Heart right ventricle (tissue), 16 donors: ENCODE measurements at regions not wholly inside any gene's neighbourhood (a gene's known extent, or its start where the extent isn't known, plus 50 kb on each side); places are given as distances from the start of the nearest gene placed in this dataset.

Source experiments
- ATAC-seq, 8 donors: fragments of 200-7000 bp; cut with Tn5 transposase; one replicate each; pipeline ENCODE4 v1.9.1; 2020; ENCODE audit warnings: mild to moderate bottlenecking in 8 of 8, moderate library complexity in 8 of 8, moderate number of reproducible peaks in 1 of 8
- DNase-seq, 2 donors: peaks; one replicate each; pipeline ENCODE4 v3.0.0-alpha.2; 2020
- H3K27ac ChIP-seq, 10 donors: fragments of 200-600 bp; sonication (generic) in 2 of 10; one replicate each; pipeline versions ENCODE4 v1.5.0 to v1.8.0; 2020 to 2022; ENCODE audit warnings: mild to moderate bottlenecking in 3 of 10
- H3K27me3 ChIP-seq, 7 donors: fragments of 200-600 bp; one replicate each; pipeline ENCODE4 v1.8.0; 2021 to 2022; ENCODE audit warnings: mild to moderate bottlenecking in 2 of 7
- H3K36me3 ChIP-seq, 9 donors: fragments of 200-600 bp; sonication (generic) in 1 of 9; one replicate each; pipeline versions ENCODE4 v1.5.0 to v1.8.0; 2020 to 2022; ENCODE audit warnings: mild to moderate bottlenecking in 2 of 9
- H3K4me1 ChIP-seq, 9 donors: fragments of 200-600 bp; sonication (generic) in 1 of 9; one replicate each; pipeline versions ENCODE4 v1.5.0 to v1.8.0; 2020 to 2022; ENCODE audit warnings: mild to moderate bottlenecking in 4 of 9
- H3K4me3 ChIP-seq, 10 donors: fragments of 200-600 bp; sonication (generic) in 2 of 10; one replicate each; pipeline versions ENCODE4 v1.5.0 to v1.8.0; 2020 to 2022; ENCODE audit warnings: mild to moderate bottlenecking in 7 of 10, moderate library complexity in 2 of 10
- H3K9me3 ChIP-seq, 11 donors: fragments of 200-600 bp in 10 of 11; sonication (generic) in 2 of 11; one replicate each; pipeline versions ENCODE4 v1.5.0 to v1.8.0; 2013 to 2022; ENCODE audit warnings: mild to moderate bottlenecking in 2 of 11, control low read depth in 1 of 11, moderate library complexity in 1 of 11
- CTCF ChIP-seq, 9 donors: fragments of 200-600 bp; sonication (generic) in 2 of 9; IDR thresholded peaks; one replicate each; pipeline versions ENCODE4 v1.5.0 to v1.8.0; 2021 to 2022; ENCODE audit warnings: antibody characterized with exemption in 9 of 9, mild to moderate bottlenecking in 5 of 9, moderate library complexity in 1 of 9
- WGBS, 2 donors: extraction: QIAGEN DNeasy Blood & Tissue Kit; methylation state at CpG; one replicate each; pipeline ENCODE4 v1.1.7; 2013; ENCODE audit warnings: inconsistent platforms in 1 of 2; 5-methylcytosine and 5-hydroxymethylcytosine counted together
- intact Hi-C, 10 donors: fragments of 100-400 bp; cut with DNase I; formaldehyde crosslinking; loops; one replicate each; pipeline versions ENCODE4 v1.11.1 to v1.14.2; 2022
- donor health status: Arrhythmogenic right ventricular cardiomyopathy.
- donor health status: ischemic (EF 13 %, LVEDD 7.1; RV severe dilation, severe dysfunction).
- donor health status: healthy with polysubstance abuse.
- donor health status: DM: no; HTN: yes; CAD: no.
- donor health status: DM: no; HTN: no; CAD: no.
- donor health status: ischemic (EF 25% LVEDD 6.9; RV normal size, moderate dysfunction).
- donor health status: ischemic (EF 25% LVEDD 5.7; RV mildly dilated, moderate dysfunction).
- donor health status: healthy.
- donor health status: DM: yes; HTN: yes; CAD: no.
- donor health status: Ischemic cardiomyopathy.
- donor health status: ischemic (EF 35%, LVEDD 5.7; RV mildly dilated, moderate dysfunction).
- donor health status: nonischemic (EF 11% LVEDD 7.7; RV severe dilation, severe dysfunction).
- donor health status: DM: yes; HTN: yes; CAD: no.
- donor health status: PGD.
- donor health status: ischemic (EF 29% LVEDD 5.4; RV normal size, mild dysfunction).
- donor health status: nonischemic (EF 23%, LVEDD 6.1; RV moderate dilation, normal function).

- TF ChIP-seq CTCF (IDR thresholded peaks at IDR 0.05), result no peak
These were observed 176.0 kb downstream of the ZNF365 start for GRCh38 chr10:62550173-62550572.

GRCh38 chr10:62554632-62555199, 180.5 kb downstream of the ZNF365 start:
- ATAC-seq, result peak in 2 of 8 donors; percentile 29 to 70
- peak in 7 of 9 donors; percentile 40 to 61 (median 47) for TF ChIP-seq CTCF (IDR thresholded peaks at IDR 0.05)
- no peak for DNase-seq
- no peaks in the 10 kb centered on the region for H3K36me3 ChIP-seq
- peaks cover 0 to 2% (median 0%) of the 10 kb centered on the region in 11 donors for H3K9me3 ChIP-seq
- H3K4me3 ChIP-seq, result no peak overlapping the region
- H3K27me3 ChIP-seq, result peaks cover 0 to 21% (median 0%) of the 10 kb centered on the region in 7 donors
- H3K4me1 ChIP-seq, result no peaks in the 10 kb centered on the region
- intact Hi-C loops, result no loop called here
- 48 to 58% methylated on average over 7 of the region's 7 CpGs for WGBS, 2 donors
- no peak overlapping the region for H3K27ac ChIP-seq

More at GRCh38 chr10:62550173-62550572, 176.0 kb downstream of the ZNF365 start:
- no peak for DNase-seq
- peaks cover 0 to 2% (median 0%) of the 10 kb centered on the region in 11 donors for H3K9me3 ChIP-seq
- 75 to 88% methylated on average over 1 of the region's 1 CpG for WGBS, 2 donors
- peaks cover 0 to 15% (median 0%) of the 10 kb centered on the region in 7 donors for H3K27me3 ChIP-seq
- intact Hi-C loops, result no loop called here
- H3K4me3 ChIP-seq, result no peak overlapping the region
- peaks cover 0 to 14% (median 3%) of the 10 kb centered on the region in 9 donors for H3K4me1 ChIP-seq
- no peak overlapping the region for H3K27ac ChIP-seq
- no peaks in the 10 kb centered on the region for H3K36me3 ChIP-seq
- ATAC-seq, result no peak

GRCh38 chr10:62559481-62560200, 185.5 kb downstream of the ZNF365 start:
- WGBS, 2 donors, result 89 to 91% methylated on average over 5 of the region's 5 CpGs
- H3K9me3 ChIP-seq, result no peaks in the 10 kb centered on the region
- no peak overlapping the region for H3K4me3 ChIP-seq
- TF ChIP-seq CTCF (IDR thresholded peaks at IDR 0.05), result no peak
- peak overlapping the region in 2 of 10 donors; percentile 9 to 66 for H3K27ac ChIP-seq
- H3K36me3 ChIP-seq, result no peaks in the 10 kb centered on the region
- intact Hi-C loops, result no loop called here
- DNase-seq, result no peak
- H3K27me3 ChIP-seq, result peaks cover 0 to 11% (median 0%) of the 10 kb centered on the region in 7 donors
- ATAC-seq, result no peak
- H3K4me1 ChIP-seq, result peaks cover 0 to 7% (median 0%) of the 10 kb centered on the region in 9 donors

GRCh38 chr10:62560201-62560819, 186.1 kb downstream of the ZNF365 start:
- intact Hi-C loops, result no loop called here
- peaks cover 0 to 5% (median 0%) of the 10 kb centered on the region in 7 donors for H3K27me3 ChIP-seq
- peaks cover 0 to 10% (median 3%) of the 10 kb centered on the region in 9 donors for H3K4me1 ChIP-seq
- H3K9me3 ChIP-seq, result no peaks in the 10 kb centered on the region
- no peak overlapping the region for H3K4me3 ChIP-seq
- TF ChIP-seq CTCF (IDR thresholded peaks at IDR 0.05), result no peak
- H3K27ac ChIP-seq, result peak overlapping the region in 3 of 10 donors; percentile 8 to 66 (median 9)
- no peaks in the 10 kb centered on the region for H3K36me3 ChIP-seq
- peak in 1 of 8 donors; percentile 33 for ATAC-seq
- 62 to 68% methylated on average over 4 of the region's 4 CpGs for whole genome bisulfite sequencing, 2 donors
- no peak for DNase-seq
